ENCODE measurements at regions not wholly inside any gene's neighbourhood (a gene's known extent, or its start where the extent isn't known, plus 50 kb on each side); places are given as distances from the start of the nearest gene placed in this dataset.

DNA sequence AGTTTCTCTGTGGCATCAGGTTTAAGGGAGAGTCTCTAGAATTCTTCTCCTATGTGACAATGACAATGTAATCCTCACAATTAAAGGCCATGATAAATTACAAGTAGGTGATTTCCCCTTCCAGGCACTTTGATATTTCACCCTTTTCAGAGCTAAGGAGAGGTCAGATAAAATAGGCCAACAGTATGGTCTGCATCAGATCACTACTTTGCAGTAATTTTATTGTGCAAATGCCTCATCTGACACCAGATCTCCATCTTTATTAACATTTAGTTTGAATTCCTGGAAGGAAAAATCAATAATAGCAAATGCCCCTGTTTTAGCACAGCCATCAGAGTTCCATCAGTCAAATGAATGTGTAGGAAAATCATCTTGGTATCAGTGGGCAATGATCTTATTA is 72.8 kb upstream of the RAB27B start:
- H3K18ac ChIP-seq (ENCODE audit: extremely low read depth, low read length) = no peak overlapping the region
- no peaks in the 10 kb centered on the region; a peak in 1 of 7 replicates for H3K27me3 ChIP-seq (replicated peaks in 1 of 4; ENCODE audit: control insufficient read depth in 3 of 4, extremely low read depth in 1 of 4, insufficient read depth in 3 of 4, low read length in 3 of 4)
- no peak overlapping the region for H2BK12ac ChIP-seq (ENCODE audit: low read depth, low read length)
- H2AFZ ChIP-seq (ENCODE audit: low read length) = no peak overlapping the region
- no peaks in the 10 kb centered on the region for H3K36me3 ChIP-seq (ENCODE audit: control insufficient read depth in 2 of 4, insufficient read depth in 4 of 4, low read length in 3 of 4)
- no peak overlapping the region for H3K56ac ChIP-seq (replicated peaks; ENCODE audit: insufficient read length, low read depth, low read length)
- FAIRE-seq = no peak
- H2BK20ac ChIP-seq (ENCODE audit: low read length) = no peak overlapping the region
- ChIA-PET POLR2A (ENCODE audit: partially characterized antibody) (no interaction called here), CTCF (ENCODE audit: partially characterized antibody) (no interaction called here)
- no peak overlapping the region for H2BK5ac ChIP-seq (ENCODE audit: low read depth, low read length)
- no peak overlapping the region for H4K5ac ChIP-seq (ENCODE audit: insufficient read length, low read depth, low read length)
- no peak overlapping the region for H3K4ac ChIP-seq (replicated peaks; ENCODE audit: insufficient read length, low read depth, low read length)
- H3K14ac ChIP-seq (ENCODE audit: insufficient read length) = no peak overlapping the region
- H2AK5ac ChIP-seq (ENCODE audit: low read depth, low read length) = no peak overlapping the region
- DNase-seq (ENCODE audit: low read depth in 1 of 2, low spot score in 2 of 2) = no peak
- H4K91ac ChIP-seq (replicated peaks; ENCODE audit: insufficient read length, low read length) = no peak overlapping the region
- no peak overlapping the region for H3K27ac ChIP-seq (ENCODE audit: low read depth, low read length)
- no peak overlapping the region for H2BK15ac ChIP-seq (ENCODE audit: low read length)
- H3K79me2 ChIP-seq (ENCODE audit: control insufficient read depth in 1 of 2, insufficient read depth in 2 of 2, low read length in 2 of 2) = no peaks in the 10 kb centered on the region
- H3K4me3 ChIP-seq (ENCODE audit: extremely low read depth in 1 of 4, insufficient read depth in 2 of 4, low read depth in 3 of 4, low read length in 4 of 4) = no peak overlapping the region
- H4K20me1 ChIP-seq (replicated peaks in 1 of 2; ENCODE audit: control insufficient read depth in 1 of 2, insufficient read depth in 2 of 2, low read length in 2 of 2) = no peaks in the 10 kb centered on the region
- H4K8ac ChIP-seq (ENCODE audit: extremely low read depth, insufficient read depth, low read length) = no peak overlapping the region
- H3K23me2 ChIP-seq (ENCODE audit: low read depth, low read length) = no peaks in the 10 kb centered on the region
- H3K79me1 ChIP-seq (ENCODE audit: low read depth, low read length) = no peaks in the 10 kb centered on the region
- no peak overlapping the region for H3K9ac ChIP-seq (replicated peaks in 1 of 4; ENCODE audit: extremely low read depth in 1 of 4, low read depth in 3 of 4, low read length in 3 of 4)
- H2BK120ac ChIP-seq (replicated peaks; ENCODE audit: low read depth, low read length) = no peak overlapping the region
- H3K4me1 ChIP-seq (replicated peaks in 1 of 4; ENCODE audit: control insufficient read depth in 3 of 4, insufficient read depth in 4 of 4, low read length in 3 of 4) = no peaks in the 10 kb centered on the region
- 0 out of 4 replicates have a peak, but pooled peaks cover 0 to 7% of the 10 kb centered on the region in 2 experiments for H3K9me3 ChIP-seq (ENCODE audit: insufficient read depth in 2 of 2, low read depth in 1 of 2, low read length in 1 of 2)
- H3K23ac ChIP-seq (ENCODE audit: insufficient read length) = no peak overlapping the region
- TF ChIP-seq YY1 (IDR thresholded peaks at IDR 0.05; ENCODE audit: low read depth, low read length) (no peak), FOSL1 (IDR thresholded peaks at IDR 0.05; ENCODE audit: insufficient read depth, low read depth, low read length) (no peak), SP1 (IDR thresholded peaks at IDR 0.05; ENCODE audit: low read depth, low read length) (no peak), KDM5A (IDR thresholded peaks at IDR 0.05; ENCODE audit: low read length) (no peak), SP2 (IDR thresholded peaks at IDR 0.05; ENCODE audit: low read length) (no peak), KDM4A (IDR thresholded peaks at IDR 0.05; ENCODE audit: low read depth, low read length, severe bottlenecking) (no peak), POLR2AphosphoS5 (IDR thresholded peaks at IDR 0.05; ENCODE audit: low read depth, low read length) (no peak), SUZ12 (IDR thresholded peaks at IDR 0.05; ENCODE audit: low read length) (no peak), HDAC6 (IDR thresholded peaks at IDR 0.05; ENCODE audit: low read depth, low read length) (no peak), BCL11A (IDR thresholded peaks at IDR 0.05; ENCODE audit: low read depth in 2 of 2, low read length in 2 of 2) (no peak), SIX5 (IDR thresholded peaks at IDR 0.05; ENCODE audit: low read depth, low read length) (no peak)
- H3K4me2 ChIP-seq (ENCODE audit: insufficient read depth in 1 of 2, low read depth in 2 of 2, low read length in 2 of 2) = no peak overlapping the region

Measured in H1 (cell line).